NCI-H2081 (cell line): ENCODE measurements at regions not wholly inside any gene's neighbourhood (a gene's known extent, or its start where the extent isn't known, plus 50 kb on each side); places are given as distances from the start of the nearest gene placed in this dataset.

Experiments
- DNase-seq, 2 experiments: peaks; one replicate each; lab custom pipeline; 2025; lab: John Stamatoyannopoulos, UW

GRCh38 chr16:85990861-85991301, 91.9 kb downstream of the IRF8 start:
- DNase-seq: no peak

- no peak for DNase-seq
Observed at GRCh38 chr16:85991425-85991824, 92.5 kb downstream of the IRF8 start.

GRCh38 chr16:85991856-85992255, 92.9 kb downstream of the IRF8 start:
- no peak for DNase-seq

- no peak for DNase-seq
Observed at GRCh38 chr16:85992359-85992758, 93.4 kb downstream of the IRF8 start.

GRCh38 chr16:85992779-85993178, 93.8 kb downstream of the IRF8 start:
- no peak for DNase-seq

- DNase-seq: no peak
Observed at GRCh38 chr16:85994492-85995490, 95.8 kb downstream of the IRF8 start.

- DNase-seq: no peak
Observed at GRCh38 chr16:85995541-85996423, 96.8 kb downstream of the IRF8 start.

- no peak for DNase-seq
Observed at GRCh38 chr16:85996843-85997242, 97.9 kb downstream of the IRF8 start.

- DNase-seq: no peak
Observed at GRCh38 chr16:85998171-85998867, 99.4 kb downstream of the IRF8 start.

GRCh38 chr16:85998868-85999729, 100.1 kb downstream of the IRF8 start:
- no peak for DNase-seq

GRCh38 chr16:85999778-86000177, 100.8 kb downstream of the IRF8 start:
- DNase-seq: no peak

GRCh38 chr16:86002178-86002900, 103.4 kb downstream of the IRF8 start:
- no peak for DNase-seq

- DNase-seq: no peak
Observed at GRCh38 chr16:86007524-86007923, 108.6 kb downstream of the IRF8 start.

- no peak for DNase-seq
Observed at GRCh38 chr16:86010680-86011141, 111.7 kb downstream of the IRF8 start.

GRCh38 chr16:86011532-86011931, 112.6 kb downstream of the IRF8 start:
- no peak for DNase-seq

- DNase-seq: no peak
Observed at GRCh38 chr16:86012221-86012620, 113.3 kb downstream of the IRF8 start.

- no peak for DNase-seq
Observed at GRCh38 chr16:86013867-86014266, 114.9 kb downstream of the IRF8 start.

GRCh38 chr16:86015606-86016005, 116.6 kb downstream of the IRF8 start:
- no peak for DNase-seq

- peak; percentile 14 to 15 for DNase-seq
Observed at GRCh38 chr16:86016201-86016965, 117.4 kb downstream of the IRF8 start.
